ENCODE measurements at regions not wholly inside any gene's neighbourhood (a gene's known extent, or its start where the extent isn't known, plus 50 kb on each side); places are given as distances from the start of the nearest gene placed in this dataset.

GRCh38 chr7:13035233-13035632 is 347.8 kb downstream of the ARL4A start:
- DNase-seq, result no peak
- Histone ChIP-seq H4K20me1 (ENCODE audit: insufficient read depth, low read length) (no peaks in the 10 kb centered on the region), H3K4me3 (ENCODE audit: low read length) (no peak overlapping the region), H3K9me3 (replicated peaks; ENCODE audit: insufficient read depth, low read length) (no peaks in the 10 kb centered on the region), H3K4me1 (ENCODE audit: low read length) (no peaks in the 10 kb centered on the region), H3K4me2 (ENCODE audit: low read depth, low read length) (no peak overlapping the region), H3K9ac (ENCODE audit: low read length) (no peak overlapping the region), H3K36me3 (replicated peaks; ENCODE audit: insufficient read depth, low read length) (no peaks in the 10 kb centered on the region), H3K9me2 (replicated peaks; ENCODE audit: insufficient read depth, low read length) (no peaks in the 10 kb centered on the region), H3F3A (ENCODE audit: insufficient read depth, low read length) (no peaks in the 10 kb centered on the region), H2AFZ (ENCODE audit: low read length) (no peak overlapping the region), H3K79me2 (ENCODE audit: low read length) (no peaks in the 10 kb centered on the region), H3K27ac (ENCODE audit: low read length) (no peak overlapping the region), H3K27me3 (replicated peaks; ENCODE audit: insufficient read depth, low read length) (no peaks in the 10 kb centered on the region)
- TF ChIP-seq EZH2 (optimal IDR thresholded peaks at IDR 0.05; ENCODE audit: low read depth, low read length), result no peak
- TF ChIP-seq EZH2phosphoT487 (IDR thresholded peaks at IDR 0.05; ENCODE audit: low read length), result no peak
- TF ChIP-seq, protein P1, sequence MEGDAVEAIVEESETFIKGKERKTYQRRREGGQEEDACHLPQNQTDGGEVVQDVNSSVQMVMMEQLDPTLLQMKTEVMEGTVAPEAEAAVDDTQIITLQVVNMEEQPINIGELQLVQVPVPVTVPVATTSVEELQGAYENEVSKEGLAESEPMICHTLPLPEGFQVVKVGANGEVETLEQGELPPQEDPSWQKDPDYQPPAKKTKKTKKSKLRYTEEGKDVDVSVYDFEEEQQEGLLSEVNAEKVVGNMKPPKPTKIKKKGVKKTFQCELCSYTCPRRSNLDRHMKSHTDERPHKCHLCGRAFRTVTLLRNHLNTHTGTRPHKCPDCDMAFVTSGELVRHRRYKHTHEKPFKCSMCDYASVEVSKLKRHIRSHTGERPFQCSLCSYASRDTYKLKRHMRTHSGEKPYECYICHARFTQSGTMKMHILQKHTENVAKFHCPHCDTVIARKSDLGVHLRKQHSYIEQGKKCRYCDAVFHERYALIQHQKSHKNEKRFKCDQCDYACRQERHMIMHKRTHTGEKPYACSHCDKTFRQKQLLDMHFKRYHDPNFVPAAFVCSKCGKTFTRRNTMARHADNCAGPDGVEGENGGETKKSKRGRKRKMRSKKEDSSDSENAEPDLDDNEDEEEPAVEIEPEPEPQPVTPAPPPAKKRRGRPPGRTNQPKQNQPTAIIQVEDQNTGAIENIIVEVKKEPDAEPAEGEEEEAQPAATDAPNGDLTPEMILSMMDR (IDR thresholded peaks at IDR 0.05; ENCODE audit: low read length), result no peak

GRCh38 chr7:13036256-13036780 is 348.9 kb downstream of the ARL4A start:
- Histone ChIP-seq H3K4me1 (ENCODE audit: low read length) (no peaks in the 10 kb centered on the region), H3K79me2 (ENCODE audit: low read length) (no peaks in the 10 kb centered on the region), H3K27me3 (replicated peaks; ENCODE audit: insufficient read depth, low read length) (no peaks in the 10 kb centered on the region), H3K4me3 (ENCODE audit: low read length) (no peak overlapping the region), H3K36me3 (replicated peaks; ENCODE audit: insufficient read depth, low read length) (no peaks in the 10 kb centered on the region), H3K9ac (ENCODE audit: low read length) (no peak overlapping the region), H3K27ac (ENCODE audit: low read length) (no peak overlapping the region), H2AFZ (ENCODE audit: low read length) (no peak overlapping the region), H3F3A (ENCODE audit: insufficient read depth, low read length) (no peaks in the 10 kb centered on the region), H3K9me2 (replicated peaks; ENCODE audit: insufficient read depth, low read length) (no peaks in the 10 kb centered on the region), H3K9me3 (replicated peaks; ENCODE audit: insufficient read depth, low read length) (no peaks in the 10 kb centered on the region), H3K4me2 (ENCODE audit: low read depth, low read length) (no peak overlapping the region), H4K20me1 (ENCODE audit: insufficient read depth, low read length) (no peaks in the 10 kb centered on the region)
- TF ChIP-seq EZH2 (optimal IDR thresholded peaks at IDR 0.05; ENCODE audit: low read depth, low read length), result no peak
- TF ChIP-seq, protein P1 (IDR thresholded peaks at IDR 0.05; ENCODE audit: low read length), result no peak
- TF ChIP-seq EZH2phosphoT487 (IDR thresholded peaks at IDR 0.05; ENCODE audit: low read length), result no peak
- no peak for DNase-seq

- Histone ChIP-seq H3K27me3 (replicated peaks; ENCODE audit: insufficient read depth, low read length) (no peaks in the 10 kb centered on the region), H3K4me2 (ENCODE audit: low read depth, low read length) (no peak overlapping the region), H3K9me3 (replicated peaks; ENCODE audit: insufficient read depth, low read length) (no peaks in the 10 kb centered on the region), H3F3A (ENCODE audit: insufficient read depth, low read length) (no peaks in the 10 kb centered on the region), H4K20me1 (ENCODE audit: insufficient read depth, low read length) (no peaks in the 10 kb centered on the region), H3K27ac (ENCODE audit: low read length) (no peak overlapping the region), H3K36me3 (replicated peaks; ENCODE audit: insufficient read depth, low read length) (no peaks in the 10 kb centered on the region), H3K4me1 (ENCODE audit: low read length) (no peaks in the 10 kb centered on the region), H3K79me2 (ENCODE audit: low read length) (no peaks in the 10 kb centered on the region), H3K9me2 (replicated peaks; ENCODE audit: insufficient read depth, low read length) (no peaks in the 10 kb centered on the region), H3K4me3 (ENCODE audit: low read length) (no peak overlapping the region), H2AFZ (ENCODE audit: low read length) (no peak overlapping the region), H3K9ac (ENCODE audit: low read length) (no peak overlapping the region)
- TF ChIP-seq EZH2 (optimal IDR thresholded peaks at IDR 0.05; ENCODE audit: low read depth, low read length), result no peak
- TF ChIP-seq, protein P1 (IDR thresholded peaks at IDR 0.05; ENCODE audit: low read length), result no peak
- TF ChIP-seq EZH2phosphoT487 (IDR thresholded peaks at IDR 0.05; ENCODE audit: low read length), result no peak
- DNase-seq, result no peak
Measured at GRCh38 chr7:13037216-13037615, 349.8 kb downstream of the ARL4A start.
